GM23338 (cell line): ENCODE measurements at regions not wholly inside any gene's neighbourhood (a gene's known extent, or its start where the extent isn't known, plus 50 kb on each side); places are given as distances from the start of the nearest gene placed in this dataset.

Experiments used
- ATAC-seq: fragments of 200-7000 bp; cut with Tn5 transposase; 3 replicates; pipeline ENCODE4 v1.9.1; 2020
- DNase-seq: peaks from one replicate; pipeline ENCODE4 v3.0.0-alpha.2; 2015; ENCODE audit warnings: low spot score
- H2AFZ ChIP-seq: fragments of 200-600 bp; sonication (generic); 2 replicates; pipeline ENCODE4 v1.8.0; 2016; ENCODE audit warnings: antibody characterized with exemption, mild to moderate bottlenecking, moderate library complexity
- H3F3A ChIP-seq: fragments of 200-600 bp; sonication (generic); replicated peaks from 2 replicates; pipeline ENCODE4 v1.8.0; 2017; ENCODE audit warnings: antibody characterized with exemption, mixed run types, low read depth
- H3K27ac ChIP-seq: fragments of 200-600 bp; sonication (generic); 2 replicates; pipeline ENCODE4 v1.6.1; 2016; ENCODE audit warnings: low read depth
- H3K27me3 ChIP-seq: fragments of 200-600 bp; sonication (generic); 2 replicates; pipeline ENCODE4 v1.8.0; 2016; ENCODE audit warnings: mild to moderate bottlenecking, mixed run types, moderate library complexity; ENCODE audit not compliant: insufficient read depth
- H3K36me3 ChIP-seq: fragments of 200-600 bp; sonication (generic); 2 replicates; pipeline ENCODE4 v1.8.0; 2016; ENCODE audit warnings: mild to moderate bottlenecking; ENCODE audit not compliant: insufficient read depth
- H3K4me1 ChIP-seq: fragments of 200-600 bp; sonication (generic); 2 replicates; pipeline ENCODE4 v1.8.0; 2016; ENCODE audit warnings: mild to moderate bottlenecking, moderate library complexity; ENCODE audit not compliant: insufficient read depth
- H3K4me2 ChIP-seq: fragments of 200-600 bp; sonication (generic); 2 replicates; pipeline ENCODE4 v1.7.1; 2017; ENCODE audit warnings: mixed run types
- H3K4me3 ChIP-seq: fragments of 200-600 bp; sonication (generic); 2 replicates; pipeline ENCODE4 v1.6.1; 2016; ENCODE audit warnings: mixed run types
- H3K79me2 ChIP-seq: fragments of 200-600 bp; sonication (generic); replicated peaks from 2 replicates; pipeline ENCODE4 v1.8.0; 2017; ENCODE audit warnings: mild to moderate bottlenecking; ENCODE audit not compliant: insufficient read depth
- H3K9me2 ChIP-seq: fragments of 200-600 bp; sonication (generic); 2 replicates; pipeline ENCODE4 v1.8.0; 2017; ENCODE audit not compliant: insufficient read depth
- H4K20me1 ChIP-seq: fragments of 200-600 bp; sonication (generic); replicated peaks from 2 replicates; pipeline ENCODE4 v1.8.0; 2017; ENCODE audit warnings: mild to moderate bottlenecking; ENCODE audit not compliant: insufficient read depth
- H3K27ac Mint-ChIP-seq: 2 replicates; pipeline ENCODE4 v1.8.0; 2020; ENCODE audit warnings: inconsistent platforms, mild to moderate bottlenecking, moderate library complexity, mixed read lengths
- H3K27me3 Mint-ChIP-seq: 3 replicates; pipeline ENCODE4 v1.8.0; 2022; ENCODE audit warnings: low read depth, mild to moderate bottlenecking, moderate library complexity, mixed read lengths, inconsistent platforms; ENCODE audit not compliant: insufficient read depth, poor library complexity
- H3K36me3 Mint-ChIP-seq: 3 replicates; pipeline ENCODE4 v1.8.0; 2021; ENCODE audit warnings: low read depth, mild to moderate bottlenecking, inconsistent platforms, moderate library complexity, mixed read lengths
- H3K4me1 Mint-ChIP-seq: 3 replicates; pipeline ENCODE4 v1.8.0; 2020; ENCODE audit warnings: mild to moderate bottlenecking, inconsistent platforms, mixed read lengths
- H3K4me3 Mint-ChIP-seq: 3 replicates; pipeline ENCODE4 v1.8.0; 2021; ENCODE audit warnings: moderate library complexity, mild to moderate bottlenecking, inconsistent platforms, mixed read lengths
- H3K9me3 Mint-ChIP-seq: 3 replicates; pipeline ENCODE4 v1.8.0; 2020; ENCODE audit warnings: moderate library complexity, mild to moderate bottlenecking, inconsistent platforms, mixed read lengths
- CREB1 ChIP-seq: fragments of 250-450 bp; sonication (Bioruptor Pico); IDR thresholded peaks from 2 replicates; pipeline ENCODE4 v1.5.0; 2020; ENCODE audit warnings: low read depth, mild to moderate bottlenecking, moderate library complexity
- CTCF ChIP-seq, 2 experiments: fragments of 200-600 bp in 1 of 2; sonication (generic) in 1 of 2; conservative IDR thresholded peaks; 2 replicates each; pipeline versions ENCODE4 v1.5.1 to v1.6.1; 2016 to 2017; ENCODE audit warnings: antibody characterized with exemption in 2 of 2, low read depth in 2 of 2, mild to moderate bottlenecking in 2 of 2, moderate library complexity in 1 of 2
- ETS1 ChIP-seq: IDR thresholded peaks from 2 replicates; pipeline ENCODE4 v1.6.1; 2016; ENCODE audit warnings: antibody characterized with exemption
- EZH2 ChIP-seq: fragments of 200-600 bp; sonication (generic); IDR thresholded peaks from one replicate; pipeline ENCODE4 v1.8.0; 2017; ENCODE audit warnings: antibody characterized with exemption, mild to moderate bottlenecking, low read depth; ENCODE audit not compliant: unreplicated experiment
- EZH2phosphoT487 ChIP-seq: fragments of 200-600 bp; sonication (generic); IDR thresholded peaks from one replicate; pipeline ENCODE4 v1.8.1; 2018; ENCODE audit warnings: antibody characterized with exemption; ENCODE audit not compliant: unreplicated experiment
- JUNB ChIP-seq: IDR thresholded peaks from one replicate; pipeline ENCODE4 v1.6.1; 2016; ENCODE audit warnings: antibody characterized with exemption; ENCODE audit not compliant: unreplicated experiment
- NANOG ChIP-seq: IDR thresholded peaks from 2 replicates; pipeline ENCODE4 v1.6.1; 2016; ENCODE audit warnings: antibody characterized with exemption, borderline replicate concordance
- POLR2AphosphoS5 ChIP-seq: IDR thresholded peaks from 2 replicates; pipeline ENCODE4 v1.6.1; 2016; ENCODE audit warnings: antibody characterized with exemption, low read depth
- REST ChIP-seq: IDR thresholded peaks from one replicate; pipeline ENCODE4 v1.6.1; 2018; ENCODE audit warnings: antibody characterized with exemption; ENCODE audit not compliant: unreplicated experiment
- STAT1 ChIP-seq: IDR thresholded peaks from one replicate; pipeline ENCODE4 v1.6.1; 2016; ENCODE audit warnings: antibody characterized with exemption; ENCODE audit not compliant: unreplicated experiment
- ZNF114 ChIP-seq: fragments of 250-450 bp; sonication (Bioruptor Pico); IDR thresholded peaks from 2 replicates; pipeline ENCODE4 v1.5.0; 2020; ENCODE audit warnings: mild to moderate bottlenecking, moderate library complexity
- ZNF331 ChIP-seq: fragments of 250-450 bp; sonication (Bioruptor Pico); IDR thresholded peaks from 2 replicates; pipeline ENCODE4 v1.5.0; 2020; ENCODE audit warnings: low read depth, mild to moderate bottlenecking, moderate library complexity
- ZNF462 ChIP-seq: fragments of 250-450 bp; sonication (Bioruptor Pico); IDR thresholded peaks from 2 replicates; pipeline ENCODE4 v1.5.0; 2020; ENCODE audit warnings: mild to moderate bottlenecking, moderate library complexity

- H3K36me3 ChIP-seq: no peaks in the 10 kb centered on the region
- no peak overlapping the region for H3K4me3 ChIP-seq
- H3K9me2 ChIP-seq: no peaks in the 10 kb centered on the region
- H3K79me2 ChIP-seq: no peaks in the 10 kb centered on the region
- no peaks in the 10 kb centered on the region for H3F3A ChIP-seq
- H3K27ac ChIP-seq: no peak overlapping the region
- Mint-ChIP-seq H3K36me3 (no peaks in the 10 kb centered on the region), H3K4me1 (peaks cover 22% of the 10 kb centered on the region), H3K27me3 (peaks cover 7% of the 10 kb centered on the region), H3K27ac (no peak overlapping the region), H3K4me3 (no peak overlapping the region), H3K9me3 (no peaks in the 10 kb centered on the region)
- no peaks in the 10 kb centered on the region for H3K27me3 ChIP-seq
- H2AFZ ChIP-seq: no peak overlapping the region
- TF ChIP-seq REST: no peak
- TF ChIP-seq JUNB: no peak
- no peak for TF ChIP-seq CREB1 (CRISPR knock-in tag)
- TF ChIP-seq STAT1: no peak
- no peak for TF ChIP-seq EZH2
- TF ChIP-seq NANOG: no peak
- TF ChIP-seq ZNF114 (CRISPR knock-in tag): no peak
- TF ChIP-seq ETS1: no peak
- TF ChIP-seq POLR2AphosphoS5: no peak
- TF ChIP-seq ZNF462 (CRISPR knock-in tag): no peak
- no peak for TF ChIP-seq ZNF331
- TF ChIP-seq EZH2phosphoT487: no peak
- TF ChIP-seq CTCF (conservative IDR thresholded peaks at IDR 0.05; ENCODE audit: low read depth in 2 of 2): no peak
- no peak overlapping the region for H3K4me2 ChIP-seq
- 0 out of 2 replicates have a peak, but pooled peaks cover 3% of the 10 kb centered on the region for H4K20me1 ChIP-seq
- peaks cover 11% of the 10 kb centered on the region for H3K4me1 ChIP-seq
- ATAC-seq: no peak
- DNase-seq: no peak
Observed at GRCh38 chr15:62578960-62579359, 413.9 kb upstream of the C2CD4B start.
